ENCODE measurements at regions not wholly inside any gene's neighbourhood (a gene's known extent, or its start where the extent isn't known, plus 50 kb on each side); places are given as distances from the start of the nearest gene placed in this dataset.

DNA sequence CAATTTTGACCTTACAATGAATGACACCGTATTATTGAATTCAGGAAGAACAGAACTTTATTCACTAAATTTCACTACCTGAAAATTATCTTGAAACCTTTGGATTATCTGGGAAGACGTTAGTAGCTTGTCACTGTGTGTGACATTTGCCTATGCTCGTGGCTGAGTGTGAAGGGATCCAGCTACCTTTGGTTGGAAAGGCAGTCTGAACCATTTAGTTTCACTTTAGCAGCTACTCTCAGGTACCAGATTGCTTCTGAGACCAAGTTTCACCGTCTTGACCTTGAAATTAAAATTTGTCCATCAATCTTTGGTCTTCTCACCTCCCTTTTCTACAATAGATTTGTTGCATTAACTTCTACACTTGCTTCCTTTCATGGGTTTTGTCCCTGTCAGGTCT lies 637.5 kb downstream of the MBD2 start:
- no peaks in the 10 kb centered on the region for H3K27me3 ChIP-seq (replicated peaks in 1 of 4; ENCODE audit: control extremely low read depth in 1 of 4, control insufficient read depth in 3 of 4, insufficient read depth in 4 of 4, low read length in 3 of 4)
- 47% methylated on average over 2 of the region's 4 CpGs for WGBS (ENCODE audit: insufficient coverage)
- H4K20me1 ChIP-seq (ENCODE audit: control insufficient read depth, insufficient read depth, low read length, poor library complexity, severe bottlenecking), result no peaks in the 10 kb centered on the region

More for the DNA sequence above, 637.5 kb downstream of the MBD2 start:
- DNase-seq (no peak), ATAC-seq (ENCODE audit: low read depth) (no peak)
- Mint-ChIP-seq H3K4me1 (no peaks in the 10 kb centered on the region), H3K27me3 (no peaks in the 10 kb centered on the region), H3K4me3 (no peak overlapping the region), H3K27ac (no peak overlapping the region), H3K9me3 (ENCODE audit: insufficient read depth) (no peaks in the 10 kb centered on the region)
- H3K27ac ChIP-seq (ENCODE audit: low read length in 2 of 2), result no peak overlapping the region
- H3K4me3 ChIP-seq (ENCODE audit: control extremely low read depth in 1 of 5, extremely low read depth in 1 of 5, insufficient read depth in 1 of 5, low read depth in 2 of 5, low read length in 4 of 5), result no peak overlapping the region
- ChIA-PET POLR2A (no interaction called here), CTCF (no interaction called here)
- H3K4me2 ChIP-seq (replicated peaks; ENCODE audit: low read depth, low read length, poor library complexity, severe bottlenecking), result no peak overlapping the region
- H2AFZ ChIP-seq (ENCODE audit: insufficient read depth, low read depth, low read length, poor library complexity, severe bottlenecking), result no peak overlapping the region
- H3K36me3 ChIP-seq (replicated peaks in 1 of 2; ENCODE audit: control extremely low read depth in 1 of 2, control insufficient read depth in 1 of 2, extremely low read depth in 1 of 2, insufficient read depth in 2 of 2, low read length in 1 of 2), result no peaks in the 10 kb centered on the region
- no peaks in the 10 kb centered on the region for H3K4me1 ChIP-seq (ENCODE audit: control insufficient read depth in 2 of 2, insufficient read depth in 2 of 2, low read length in 2 of 2)
- TF ChIP-seq EZH2 (IDR thresholded peaks at IDR 0.05; ENCODE audit: borderline replicate concordance, insufficient read depth, low read depth, low read length, poor library complexity, severe bottlenecking), result no peak
- TF ChIP-seq, protein P1, sequence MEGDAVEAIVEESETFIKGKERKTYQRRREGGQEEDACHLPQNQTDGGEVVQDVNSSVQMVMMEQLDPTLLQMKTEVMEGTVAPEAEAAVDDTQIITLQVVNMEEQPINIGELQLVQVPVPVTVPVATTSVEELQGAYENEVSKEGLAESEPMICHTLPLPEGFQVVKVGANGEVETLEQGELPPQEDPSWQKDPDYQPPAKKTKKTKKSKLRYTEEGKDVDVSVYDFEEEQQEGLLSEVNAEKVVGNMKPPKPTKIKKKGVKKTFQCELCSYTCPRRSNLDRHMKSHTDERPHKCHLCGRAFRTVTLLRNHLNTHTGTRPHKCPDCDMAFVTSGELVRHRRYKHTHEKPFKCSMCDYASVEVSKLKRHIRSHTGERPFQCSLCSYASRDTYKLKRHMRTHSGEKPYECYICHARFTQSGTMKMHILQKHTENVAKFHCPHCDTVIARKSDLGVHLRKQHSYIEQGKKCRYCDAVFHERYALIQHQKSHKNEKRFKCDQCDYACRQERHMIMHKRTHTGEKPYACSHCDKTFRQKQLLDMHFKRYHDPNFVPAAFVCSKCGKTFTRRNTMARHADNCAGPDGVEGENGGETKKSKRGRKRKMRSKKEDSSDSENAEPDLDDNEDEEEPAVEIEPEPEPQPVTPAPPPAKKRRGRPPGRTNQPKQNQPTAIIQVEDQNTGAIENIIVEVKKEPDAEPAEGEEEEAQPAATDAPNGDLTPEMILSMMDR (IDR thresholded peaks at IDR 0.05), result no peak
- intact Hi-C loops (cut with micrococcal nuclease), result no loop called here
- H3K9ac ChIP-seq (ENCODE audit: low read length), result no peak overlapping the region
- H3K79me2 ChIP-seq (ENCODE audit: control insufficient read depth, insufficient read depth, low read length), result no peaks in the 10 kb centered on the region
- no peaks in the 10 kb centered on the region for H3K9me3 ChIP-seq (ENCODE audit: control extremely low read depth in 1 of 3, control insufficient read depth in 2 of 3, insufficient read depth in 1 of 3, low read length in 2 of 3)

All from B cell (primary cell).